Lung microvascular endothelial cell (primary cell): ENCODE measurements at regions not wholly inside any gene's neighbourhood (a gene's known extent, or its start where the extent isn't known, plus 50 kb on each side); places are given as distances from the start of the nearest gene placed in this dataset.
A peak's percentile ranks its signal among the peaks of the same experiment; 100 is the strongest.
"Not testable (repeated sequence)": the region's sequence is repeated elsewhere in the genome, so short reads cannot be mapped to it uniquely, and the experiment has no call there.

Experiments used
- DNase-seq, 2 donors: peaks; one replicate each; pipeline versions ENCODE4 v3.0.0 to v3.0.0-alpha.2; 2010; ENCODE audit warnings: low read depth in 2 of 2

DNA sequence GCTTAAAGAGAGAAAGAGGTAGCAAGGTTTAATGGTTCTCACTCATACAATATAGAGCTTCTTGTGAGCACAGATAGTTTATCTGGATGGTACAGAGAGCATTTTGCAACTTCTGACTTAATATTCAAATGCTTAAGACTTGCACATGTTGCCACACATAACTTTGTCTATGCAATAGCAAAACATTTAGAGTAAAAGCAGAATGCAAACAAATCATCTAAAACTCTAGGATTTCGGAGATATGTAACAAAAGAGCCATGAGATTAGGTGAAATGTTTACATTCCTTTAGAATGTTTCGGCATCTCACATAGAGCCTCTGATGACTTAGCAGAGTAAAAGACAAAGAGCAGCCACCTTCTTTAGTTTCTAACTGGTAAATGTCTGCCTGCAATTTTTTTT lies 717.1 kb upstream of the LRRN3 start:
- DNase-seq: no peak

DNA sequence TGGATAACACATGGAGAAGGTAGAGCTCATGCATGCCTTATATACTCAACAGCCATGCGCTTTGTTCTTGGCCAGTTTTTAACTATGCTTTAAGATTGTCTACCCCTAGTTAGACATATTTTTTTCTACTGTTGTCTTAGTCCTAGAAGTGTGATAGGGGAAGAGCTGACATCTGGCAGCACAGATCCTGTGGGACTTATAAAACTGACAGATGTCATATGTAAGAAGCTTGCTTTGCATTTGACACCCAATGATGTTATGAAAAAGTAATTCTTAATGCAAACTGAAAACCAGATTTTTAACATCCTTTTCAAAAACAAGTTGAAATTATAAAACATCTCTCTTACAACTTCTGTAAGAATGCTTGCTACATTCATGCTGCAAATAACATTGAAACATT lies 715.9 kb upstream of the LRRN3 start:
- DNase-seq: no peak

DNA sequence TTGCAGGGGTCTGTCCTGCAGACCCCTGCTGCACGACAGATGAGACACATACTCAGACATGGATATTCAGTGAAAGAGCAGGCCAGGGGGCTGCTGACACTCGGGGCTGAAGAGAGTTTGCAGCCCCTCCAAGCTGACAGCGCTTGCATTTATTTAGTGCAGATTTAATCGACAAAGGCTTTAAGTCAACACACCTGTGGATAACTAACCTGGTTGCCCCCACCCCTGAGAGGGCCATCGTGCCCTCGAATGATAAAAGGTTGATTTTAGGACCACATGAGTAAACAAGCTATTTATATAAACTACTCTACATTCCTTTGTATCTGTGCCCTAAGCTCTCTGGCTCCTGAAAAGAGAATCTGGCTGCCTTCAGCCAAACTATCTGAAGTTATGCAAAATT lies 708.2 kb upstream of the LRRN3 start:
- DNase-seq: no peak

DNA sequence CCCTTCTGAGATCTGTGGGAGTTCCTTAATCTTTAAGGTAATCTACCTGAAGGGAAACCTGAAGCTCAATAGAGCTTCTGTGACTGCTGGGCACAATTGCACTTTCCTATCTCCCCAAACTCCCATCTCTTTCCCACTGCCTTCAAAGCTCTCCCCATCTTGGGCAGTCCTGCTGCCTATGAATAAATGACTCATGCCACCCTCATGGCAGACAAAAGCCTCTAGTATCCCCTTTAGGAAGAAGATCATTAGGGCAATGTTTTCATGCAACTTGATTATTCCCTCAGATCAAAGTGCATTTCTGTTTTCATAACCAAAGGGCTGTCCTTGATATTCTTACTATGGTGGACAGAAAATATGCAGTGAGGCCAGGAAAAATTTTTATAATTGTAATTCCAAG lies 704.9 kb upstream of the LRRN3 start:
- DNase-seq: no peak

DNA sequence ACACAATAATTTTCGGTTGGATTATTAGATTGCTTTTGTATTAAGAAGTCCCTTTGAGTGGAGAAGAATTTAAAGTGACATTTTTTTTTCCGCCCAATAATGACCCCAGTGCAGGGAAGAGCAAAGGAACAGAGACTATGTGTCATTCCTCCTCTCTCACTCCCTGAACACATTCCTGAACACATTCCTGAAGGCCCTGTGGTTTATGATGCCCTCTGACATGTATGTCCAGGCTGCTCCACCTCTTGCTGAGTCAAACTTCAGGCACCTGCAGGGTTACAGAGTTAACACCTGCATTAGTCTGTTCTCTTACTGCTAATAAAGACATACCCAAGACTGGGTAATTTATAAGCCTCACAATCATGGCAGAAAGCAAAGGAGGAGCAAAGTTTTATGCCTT lies 704.0 kb upstream of the LRRN3 start:
- DNase-seq: no peak

DNA sequence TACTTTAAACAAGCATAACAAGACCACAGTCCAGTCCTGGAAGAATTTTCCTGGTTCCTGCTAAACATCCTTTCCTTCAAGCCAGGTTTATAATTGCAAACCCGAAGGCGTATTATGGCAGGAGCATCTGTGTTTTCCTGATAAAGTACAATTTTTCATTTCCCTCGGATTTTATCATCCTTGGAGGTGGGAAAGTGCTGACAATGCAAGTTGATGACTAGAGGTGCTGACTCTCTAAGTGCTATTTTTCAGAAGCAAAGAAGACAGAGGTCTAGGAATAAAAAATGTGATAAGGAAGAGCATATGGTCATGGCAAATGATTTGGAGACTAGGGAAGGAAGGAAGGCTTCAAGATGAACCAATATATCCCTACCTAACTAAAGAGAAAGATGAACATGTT lies 703.2 kb upstream of the LRRN3 start:
- no peak for DNase-seq

DNA sequence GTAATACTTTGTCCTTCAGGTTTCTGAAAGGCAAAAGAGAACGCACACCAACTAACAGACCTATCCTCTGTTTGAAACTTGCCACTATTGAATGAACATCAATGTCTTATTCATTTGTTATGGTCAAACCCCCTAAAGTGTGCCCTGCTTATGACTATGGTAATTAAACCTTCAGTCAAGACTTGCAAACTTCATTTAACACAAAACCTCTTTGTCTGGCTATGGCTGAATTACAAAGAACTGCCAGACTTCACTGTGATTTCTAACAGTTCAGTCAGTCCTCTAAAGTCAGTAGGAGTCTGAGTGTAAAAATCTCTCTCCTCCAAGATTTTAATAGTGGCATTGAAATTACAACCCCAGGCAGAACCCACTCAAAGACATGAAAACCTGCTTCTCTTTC lies 702.5 kb upstream of the LRRN3 start:
- DNase-seq: no peak

DNA sequence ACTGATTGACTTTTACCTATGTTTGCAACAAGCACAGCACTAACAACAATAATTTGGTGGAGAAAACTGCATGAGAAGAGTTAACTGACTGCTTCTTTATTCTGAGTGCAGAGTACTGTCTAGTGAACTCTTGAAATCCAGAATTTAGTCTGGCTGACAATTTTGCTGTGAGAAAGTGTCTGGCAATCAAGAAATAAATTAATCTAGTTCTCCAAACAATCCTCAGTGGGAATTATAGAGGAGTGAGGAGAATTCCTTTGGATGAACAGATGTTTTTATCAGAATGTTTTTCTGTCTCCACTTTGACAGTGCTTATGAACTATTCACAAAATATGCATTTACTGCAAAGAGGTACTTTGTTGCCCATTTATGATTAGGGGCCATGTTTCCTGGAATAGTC lies 694.9 kb upstream of the LRRN3 start:
- no peak for DNase-seq

DNA sequence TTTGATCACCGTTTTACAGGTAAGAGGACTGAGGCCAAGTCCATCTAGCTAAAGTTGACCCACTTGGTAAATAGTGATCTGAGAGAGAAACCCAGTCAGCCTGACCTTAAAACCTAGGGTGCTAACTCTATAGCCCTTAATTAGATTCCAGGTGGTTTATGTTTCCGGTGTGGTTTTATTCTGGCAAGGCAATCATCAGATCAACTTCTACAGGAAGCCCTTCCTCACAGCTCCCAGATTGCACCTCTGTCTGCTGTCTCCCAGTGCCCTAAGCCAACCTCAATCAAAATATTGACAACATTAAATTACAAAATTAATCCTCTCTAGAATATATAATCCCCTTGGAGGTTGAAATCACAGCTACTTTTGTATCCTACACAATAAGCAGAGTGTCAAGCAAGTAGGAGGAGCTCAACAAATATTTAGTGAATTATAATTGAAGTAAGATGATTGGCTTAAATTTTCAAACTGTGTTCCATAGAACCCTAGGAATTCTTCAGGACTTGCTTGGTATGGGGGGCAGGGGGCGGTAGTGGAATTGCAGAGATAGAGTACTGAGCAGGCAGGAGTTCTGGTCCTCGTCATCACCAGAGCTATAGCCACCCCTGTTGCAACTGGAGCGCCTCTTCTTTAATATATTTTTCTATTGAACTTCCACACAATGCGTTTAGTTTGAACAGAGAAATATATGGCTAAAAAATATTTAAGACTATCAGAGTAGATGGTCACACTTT lies 692.8 kb upstream of the LRRN3 start:
- no peak for DNase-seq

DNA sequence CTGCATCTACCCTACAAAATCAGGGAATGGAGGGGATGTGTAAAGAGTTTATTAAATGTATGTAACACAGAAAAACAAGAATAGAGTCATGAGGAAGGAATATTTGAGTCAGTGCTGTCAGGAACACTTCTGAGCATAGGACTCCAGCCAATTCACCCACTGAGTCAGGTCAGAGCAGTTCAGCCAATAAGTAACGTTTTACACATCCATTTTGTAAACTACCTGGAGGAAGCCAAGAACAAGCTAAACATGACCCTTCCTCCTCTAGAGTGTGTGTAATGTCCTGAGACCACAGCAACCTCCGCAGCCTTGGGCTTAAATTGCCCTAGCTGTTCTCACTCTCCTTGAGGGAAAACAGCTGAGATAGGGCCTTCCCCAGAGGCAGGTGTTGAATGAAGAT lies 691.5 kb upstream of the LRRN3 start:
- DNase-seq: no peak

DNA sequence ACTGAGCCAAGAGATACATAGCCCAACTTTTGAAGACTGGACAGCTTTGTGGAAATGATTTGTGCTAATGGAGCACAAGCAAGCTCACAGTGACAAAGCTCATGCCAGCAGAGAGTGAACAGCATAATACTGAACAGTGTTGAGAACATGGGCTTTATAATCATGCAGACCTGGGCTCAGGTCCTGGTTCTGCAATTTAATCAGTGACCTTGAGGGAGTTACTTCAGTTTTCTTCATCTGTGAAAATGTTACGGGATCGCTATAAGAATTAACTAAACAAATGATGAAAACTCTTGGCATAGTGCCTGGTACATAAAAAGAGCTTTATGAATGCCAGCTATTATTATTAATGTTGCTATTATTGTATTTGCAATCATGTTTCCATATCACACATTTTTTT lies 690.5 kb upstream of the LRRN3 start:
- no peak for DNase-seq

DNA sequence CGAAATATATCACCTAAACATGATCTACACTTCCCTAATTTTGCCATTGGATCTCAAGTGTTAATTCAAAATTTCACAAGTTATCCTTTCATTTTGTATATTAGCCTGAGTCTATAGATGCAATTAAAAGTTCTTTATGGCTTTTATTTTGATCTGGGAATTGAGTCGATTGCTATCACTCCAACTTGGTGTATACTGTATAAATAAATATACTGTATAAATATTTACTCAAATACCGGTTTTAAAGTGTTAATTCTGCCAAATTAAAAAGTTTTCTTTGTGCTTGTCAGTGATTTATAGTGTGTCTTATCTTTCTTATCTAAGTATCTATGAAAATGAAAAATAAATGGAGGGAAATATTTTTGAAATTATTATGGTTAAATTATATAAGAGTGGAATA lies 683.7 kb upstream of the LRRN3 start:
- no peak for DNase-seq

DNA sequence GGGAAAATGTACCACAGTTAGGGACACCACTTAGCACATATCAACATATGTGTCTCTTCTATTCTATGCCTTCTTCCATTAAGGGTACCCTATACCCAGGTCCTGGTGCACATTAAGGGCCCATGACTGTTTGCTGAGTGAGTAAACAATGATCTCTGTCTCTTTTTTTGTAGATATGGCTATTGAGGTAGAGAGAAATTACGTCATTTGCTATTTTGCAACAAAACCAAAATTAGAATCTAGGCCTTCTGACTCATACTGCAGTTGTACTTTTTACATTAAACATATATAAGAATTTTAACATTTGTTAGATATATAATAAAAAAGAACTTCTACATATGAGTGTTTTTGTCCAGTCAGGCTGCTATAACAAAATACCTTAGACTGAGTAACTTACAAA lies 683.2 kb upstream of the LRRN3 start:
- no peak for DNase-seq

DNA sequence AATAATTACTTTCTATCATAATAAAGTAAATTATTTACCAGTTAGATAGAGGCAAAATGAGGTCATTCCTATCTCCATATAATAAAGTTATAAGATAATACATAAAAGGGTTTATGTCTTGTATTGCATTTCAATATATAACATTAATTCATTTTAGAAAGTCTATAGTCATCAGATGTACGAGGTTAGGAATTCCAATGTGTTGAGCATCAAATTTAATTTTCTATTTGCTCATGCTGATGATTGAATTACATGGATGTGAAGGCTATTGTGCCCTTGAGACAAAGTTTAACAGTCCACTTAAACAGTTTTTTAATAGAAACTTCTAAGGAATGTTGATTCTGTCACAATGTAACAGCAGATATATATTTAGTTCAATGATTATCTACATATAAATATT lies 678.3 kb upstream of the LRRN3 start:
- no peak for DNase-seq

DNA sequence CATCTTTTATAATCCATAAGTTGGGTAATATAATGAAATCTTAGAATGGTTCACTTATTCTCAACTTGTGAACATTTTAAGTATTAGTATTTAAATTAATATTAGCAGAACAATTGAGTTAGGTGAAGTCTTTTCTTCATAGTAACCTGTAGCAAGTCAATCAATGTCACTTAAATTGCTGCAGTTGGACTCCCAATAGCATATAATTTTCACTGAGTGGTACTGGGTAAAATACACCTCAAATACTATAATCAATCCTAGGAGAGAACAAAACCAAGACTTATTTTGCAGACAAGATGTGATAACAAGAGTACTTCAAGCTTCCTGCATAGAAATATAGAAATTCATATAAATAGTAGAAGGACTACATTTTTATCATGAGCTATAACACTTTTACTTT lies 677.9 kb upstream of the LRRN3 start:
- no peak for DNase-seq

DNA sequence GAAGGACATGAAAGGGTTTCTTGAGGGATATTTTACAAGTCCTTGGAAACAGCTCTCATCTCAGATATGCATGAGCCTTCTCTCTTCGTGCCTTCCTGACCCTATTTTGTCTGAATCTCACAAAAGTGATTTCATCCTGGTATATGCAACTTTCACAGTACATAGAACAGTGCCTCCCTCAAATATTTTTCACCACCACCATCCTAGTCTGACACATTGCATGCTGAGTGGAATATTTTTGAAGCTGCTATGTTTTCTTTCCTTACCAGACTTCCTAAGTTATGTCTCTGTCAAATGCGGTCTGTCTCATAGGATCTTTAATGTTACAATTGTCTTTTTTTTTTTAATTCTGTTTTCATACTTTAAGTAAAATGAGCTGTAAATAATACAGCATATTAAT lies 673.3 kb upstream of the LRRN3 start:
- DNase-seq: no peak

DNA sequence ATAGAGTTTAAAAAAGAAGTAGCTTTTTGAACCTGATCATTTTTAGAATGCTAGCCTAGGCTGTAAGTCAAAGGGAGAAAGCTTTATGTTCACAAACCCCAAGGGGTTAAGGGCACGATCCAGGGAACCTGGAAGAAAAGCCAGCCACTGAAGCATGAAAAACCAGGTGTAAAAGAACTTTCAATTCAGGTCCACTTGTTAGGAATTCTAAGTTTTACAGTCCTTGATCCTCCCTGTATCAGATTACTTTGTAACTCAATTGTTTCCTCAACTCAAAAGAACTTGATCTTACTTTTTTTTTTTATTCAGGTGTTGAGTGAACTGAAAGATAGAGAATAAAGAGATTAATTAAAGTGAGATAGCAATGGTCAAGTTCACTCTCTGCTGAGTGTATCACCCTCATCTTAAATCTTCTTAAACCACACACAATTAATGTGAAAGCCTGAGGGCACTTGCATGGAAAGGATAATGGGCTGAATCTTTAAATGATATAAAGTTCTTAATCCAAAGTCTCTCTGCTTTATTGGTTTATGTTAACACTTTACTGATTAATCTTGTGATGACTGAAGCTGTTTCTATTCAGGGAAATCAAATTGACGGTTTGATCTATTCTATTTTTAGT lies 672.2 kb upstream of the LRRN3 start:
- DNase-seq: no peak

DNA sequence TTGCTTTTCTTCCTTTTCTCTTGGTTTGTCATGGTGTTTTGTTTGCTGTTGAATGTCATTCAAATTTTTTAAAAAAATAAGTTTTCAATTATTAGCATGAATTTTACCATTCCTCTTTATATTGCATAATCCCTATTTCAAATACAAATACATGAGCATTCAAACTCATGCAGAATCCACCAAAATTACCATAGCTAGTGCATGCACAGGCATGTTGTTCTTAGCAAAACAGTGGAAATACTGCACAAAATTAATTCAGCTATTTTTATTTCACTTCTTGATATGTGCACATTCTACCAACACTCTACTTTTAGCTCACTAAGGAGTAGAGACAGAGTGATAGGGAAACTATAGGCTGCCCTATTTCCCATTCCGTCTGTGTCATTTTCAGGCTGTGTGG lies 670.1 kb upstream of the LRRN3 start:
- no peak for DNase-seq

DNA sequence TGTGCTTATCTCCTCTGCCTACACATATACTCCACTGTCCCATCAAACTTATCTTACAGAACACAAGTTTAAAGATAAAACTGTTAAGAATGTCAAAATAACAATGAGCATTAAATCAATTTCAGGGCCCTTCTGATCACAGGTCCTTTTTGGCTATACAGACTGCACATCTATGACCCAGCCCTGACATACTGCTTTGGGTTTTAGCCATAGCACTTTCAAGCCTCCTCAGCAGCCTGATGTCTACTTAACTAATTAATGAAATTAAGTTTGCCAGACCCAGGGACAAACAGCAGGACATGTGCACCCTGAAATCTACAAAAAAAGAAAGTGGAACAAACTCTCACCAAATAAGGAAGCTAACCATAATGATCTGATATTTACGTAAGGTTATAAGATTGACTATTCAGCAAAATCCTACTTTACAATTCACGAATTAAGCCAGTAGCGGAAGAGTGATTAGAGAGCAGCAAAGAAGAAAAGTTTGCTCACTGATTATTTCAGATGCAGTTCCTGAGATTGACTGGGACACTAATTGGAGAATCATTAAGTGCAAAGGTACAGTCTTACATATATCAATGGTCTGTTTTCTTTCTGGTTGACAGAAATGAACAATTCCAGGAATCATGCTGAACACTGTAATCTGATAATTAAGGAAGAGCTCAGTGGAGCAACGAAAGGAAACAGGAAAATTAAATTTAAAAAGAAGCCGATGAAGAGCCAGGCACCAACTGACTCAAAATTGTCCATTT lies 669.3 kb upstream of the LRRN3 start:
- no peak for DNase-seq

DNA sequence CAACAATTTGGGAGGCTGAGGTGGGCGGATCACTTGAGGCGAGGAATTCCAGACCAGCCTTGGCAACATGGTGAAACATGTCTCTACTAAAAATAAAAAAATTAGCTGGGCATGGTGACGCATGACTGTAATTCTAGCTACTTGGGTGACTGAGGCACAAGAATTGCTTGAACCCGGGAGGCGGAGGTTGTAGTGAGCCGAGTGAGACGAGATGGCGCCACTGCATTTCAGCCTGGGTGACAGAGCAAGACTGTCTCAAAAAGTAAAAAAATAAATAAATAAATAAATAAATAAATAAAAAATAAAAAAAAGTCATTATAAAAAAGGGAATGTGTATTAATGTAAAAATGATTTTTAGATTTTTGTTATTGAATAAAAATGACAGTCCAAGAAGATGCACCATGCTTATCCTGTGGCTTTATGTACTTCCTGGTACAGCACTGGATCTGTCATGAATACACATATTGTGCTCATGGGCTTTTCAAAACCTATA lies 658.8 kb upstream of the LRRN3 start:
- no peak for DNase-seq

DNA sequence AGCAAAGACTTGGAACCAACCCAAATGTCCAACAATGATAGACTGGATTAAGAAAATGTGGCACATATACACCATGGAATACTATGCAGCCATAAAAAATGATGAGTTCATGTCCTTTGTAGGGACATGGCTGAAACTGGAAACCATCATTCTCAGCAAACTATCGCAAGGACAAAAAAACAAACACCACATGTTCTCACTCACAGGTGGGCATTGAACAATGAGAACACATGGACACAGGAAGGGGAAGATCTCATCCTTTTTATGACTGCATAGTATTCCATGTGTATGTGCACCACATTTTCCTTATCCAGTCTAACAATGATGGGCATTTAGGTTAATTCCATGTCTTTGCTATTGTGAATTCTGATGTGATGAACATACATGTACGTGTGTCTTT lies 652.0 kb upstream of the LRRN3 start:
- DNase-seq: not testable (repeated sequence)

DNA sequence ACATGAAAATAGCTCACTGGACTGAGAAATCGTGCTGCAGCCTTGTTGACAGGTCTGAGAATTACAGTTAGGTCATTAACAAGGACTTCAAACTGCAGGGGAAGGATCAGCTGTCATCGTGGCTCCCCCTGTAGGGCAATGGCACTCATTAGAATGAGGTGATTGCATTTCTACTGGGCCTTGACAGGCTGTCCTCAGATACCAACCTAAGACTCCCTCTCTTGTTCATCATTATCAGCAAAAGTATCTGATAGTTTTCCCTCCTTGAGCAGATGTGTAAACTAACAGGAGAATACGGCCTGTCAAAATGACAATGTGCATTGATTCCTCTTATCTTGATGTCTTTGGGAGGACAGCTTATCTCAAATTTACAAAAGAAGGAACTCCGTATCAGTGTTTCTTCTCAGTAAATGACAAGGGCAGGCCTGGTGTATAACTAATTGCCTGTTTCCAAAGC lies 648.5 kb upstream of the LRRN3 start:
- DNase-seq: peak in 1 of 2 donors; percentile 53

DNA sequence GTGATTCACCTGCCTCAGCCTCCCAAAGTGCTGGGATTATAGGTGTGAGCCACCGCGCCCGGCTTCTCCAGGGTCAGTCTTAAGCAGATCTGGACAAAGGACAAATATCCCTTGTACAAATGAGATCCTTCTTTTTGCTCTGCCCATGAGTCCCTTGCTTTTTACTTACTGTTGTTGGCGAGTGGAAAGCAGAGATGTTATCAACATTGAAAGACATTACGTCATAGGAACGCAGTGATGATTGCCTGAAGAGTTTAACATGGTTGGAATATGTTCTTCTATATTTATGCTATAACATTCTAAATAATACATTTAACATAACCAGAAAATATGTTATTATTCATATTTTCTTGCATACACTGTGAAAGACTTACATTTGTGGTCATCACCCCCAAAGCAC lies 644.3 kb upstream of the LRRN3 start:
- no peak for DNase-seq
